NCI-H1092 (cell line): ENCODE measurements at regions not wholly inside any gene's neighbourhood (a gene's known extent, or its start where the extent isn't known, plus 50 kb on each side); places are given as distances from the start of the nearest gene placed in this dataset.
"Not testable (repeated sequence)": the region's sequence is repeated elsewhere in the genome, so short reads cannot be mapped to it uniquely, and the experiment has no call there.

Source experiments
- DNase-seq: peaks from one replicate; lab custom pipeline; 2025; lab: John Stamatoyannopoulos, UW

DNA sequence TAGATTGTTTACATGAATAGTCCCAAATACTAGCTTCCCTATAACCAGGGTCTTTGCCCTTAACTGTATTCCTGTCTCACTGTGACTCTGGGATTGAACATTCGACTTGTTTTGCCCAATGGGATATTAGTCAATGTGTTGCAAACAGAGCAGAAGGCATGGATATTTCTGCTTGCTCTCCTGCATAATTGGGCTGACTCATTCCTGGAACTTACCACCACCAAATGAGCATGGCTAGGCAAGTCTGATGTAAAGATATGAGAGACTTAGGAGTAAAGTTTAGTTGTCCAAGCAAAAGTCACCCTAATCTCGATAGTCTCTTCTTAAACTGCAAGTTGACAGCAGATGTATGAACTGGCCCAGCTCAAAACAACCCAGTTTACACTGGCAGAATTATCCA, 273.5 kb upstream of the CCNG1 start:
- DNase-seq = no peak

DNA sequence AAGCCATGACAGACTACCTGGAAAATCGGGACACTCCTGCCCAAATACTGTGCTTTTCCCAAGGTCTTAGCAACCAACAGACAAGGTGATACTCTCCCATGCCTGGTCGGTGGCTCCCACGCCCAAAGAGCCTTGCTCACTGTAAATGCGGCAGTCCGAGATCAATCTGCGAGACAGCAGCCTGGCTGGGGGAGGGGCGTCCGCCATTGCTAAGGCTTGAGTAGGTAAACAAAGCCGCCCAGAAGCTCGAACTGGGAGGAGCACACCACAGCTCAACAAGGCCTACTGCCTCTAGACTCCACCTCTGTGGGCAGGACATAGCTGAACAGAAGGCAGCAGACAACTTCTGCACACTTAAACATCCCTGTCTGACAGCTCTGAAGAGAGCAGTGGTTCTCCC, 272.1 kb upstream of the CCNG1 start:
- no peak for DNase-seq

DNA sequence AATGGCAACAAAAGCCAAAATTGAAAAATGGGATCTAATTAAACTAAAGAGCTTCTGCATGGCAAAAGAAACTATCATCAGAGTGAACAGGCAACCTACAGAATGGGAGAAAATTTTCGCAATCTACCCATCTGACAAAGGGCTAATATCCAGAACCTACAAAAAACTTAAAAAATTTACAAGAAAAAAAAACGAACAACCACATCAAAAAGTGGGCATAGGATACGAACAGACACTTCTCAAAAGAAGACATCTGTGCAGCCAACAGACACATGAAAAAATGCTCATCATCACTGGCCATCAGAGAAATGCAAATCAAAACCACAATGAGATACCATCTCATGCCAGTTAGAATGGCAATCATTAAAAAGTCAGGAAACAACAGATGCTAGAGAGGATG, 267.2 kb upstream of the CCNG1 start:
- not testable (repeated sequence) for DNase-seq

DNA sequence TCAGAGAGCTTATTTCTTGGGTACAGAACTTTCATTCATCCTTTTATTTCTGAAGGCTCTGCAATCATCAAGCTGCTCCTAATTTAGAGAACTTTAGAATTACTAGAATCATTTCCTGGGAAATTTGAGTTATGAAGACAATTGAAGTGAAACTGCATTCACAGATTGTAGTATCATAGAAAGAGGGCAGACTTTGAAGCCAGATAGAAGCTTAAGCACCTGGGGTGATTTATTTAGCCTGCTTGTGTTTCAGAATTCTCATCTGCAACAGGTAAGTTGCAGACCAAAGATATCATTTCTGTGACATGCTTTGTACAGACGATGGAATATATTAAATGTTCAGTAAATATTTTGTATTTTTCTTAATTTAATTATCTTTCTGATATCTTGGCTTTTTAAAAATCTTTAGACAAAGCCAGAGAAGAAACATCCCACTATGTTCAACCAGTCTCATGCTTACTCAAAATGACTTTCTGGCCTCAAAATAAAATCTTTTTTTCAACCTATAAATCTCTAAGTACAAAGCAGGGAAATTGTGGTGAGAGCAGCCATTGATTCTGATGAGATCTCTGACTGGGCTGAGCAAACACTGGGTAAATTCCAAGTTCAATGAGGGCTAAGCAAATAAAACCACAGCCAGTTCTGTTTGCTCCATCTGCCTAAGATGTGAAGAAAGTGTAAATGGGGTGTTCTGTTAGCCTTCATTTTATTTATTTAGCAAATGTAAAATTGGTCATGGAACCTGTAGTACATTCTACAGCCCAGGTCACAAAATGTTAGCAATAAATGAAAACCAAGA, 264.7 kb upstream of the CCNG1 start:
- peak; percentile 34 for DNase-seq

DNA sequence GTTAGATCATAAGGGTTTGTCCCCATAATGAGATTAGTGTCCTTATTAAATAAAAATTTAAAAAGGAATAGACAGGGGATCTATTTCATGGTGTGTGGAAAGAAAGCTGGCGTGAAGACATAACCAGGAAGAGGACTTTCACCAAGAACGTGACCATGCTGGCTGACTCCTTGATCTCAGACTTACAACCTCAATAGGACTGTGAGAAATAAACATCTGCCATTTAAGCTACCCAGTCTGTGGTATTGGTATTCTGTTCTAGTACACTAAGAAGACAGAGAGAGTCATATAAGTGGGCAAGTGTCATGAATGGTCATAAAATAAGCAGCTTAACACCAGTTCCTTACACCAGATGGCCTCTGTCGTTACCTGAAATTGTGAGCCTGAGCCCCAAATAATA, 259.4 kb upstream of the CCNG1 start:
- DNase-seq = no peak

DNA sequence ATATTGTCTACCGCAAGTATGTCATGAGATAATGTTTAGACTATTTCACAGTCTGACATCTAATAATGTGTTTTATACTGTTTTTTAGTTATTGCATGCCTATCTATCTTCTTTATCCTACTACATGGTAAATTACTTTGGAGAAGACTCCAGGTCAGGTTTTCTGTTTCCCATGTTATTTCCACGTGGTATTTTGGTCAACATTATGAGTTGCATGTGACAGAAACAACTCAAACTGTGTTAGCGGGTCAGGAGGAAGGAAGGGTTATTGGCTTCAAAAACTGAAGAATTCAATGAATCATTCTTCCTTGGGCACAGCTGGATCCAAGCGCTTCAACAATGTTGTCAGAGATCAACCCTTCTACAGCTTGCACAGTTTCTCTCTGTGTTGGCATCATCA, 252.1 kb upstream of the CCNG1 start:
- DNase-seq = no peak

DNA sequence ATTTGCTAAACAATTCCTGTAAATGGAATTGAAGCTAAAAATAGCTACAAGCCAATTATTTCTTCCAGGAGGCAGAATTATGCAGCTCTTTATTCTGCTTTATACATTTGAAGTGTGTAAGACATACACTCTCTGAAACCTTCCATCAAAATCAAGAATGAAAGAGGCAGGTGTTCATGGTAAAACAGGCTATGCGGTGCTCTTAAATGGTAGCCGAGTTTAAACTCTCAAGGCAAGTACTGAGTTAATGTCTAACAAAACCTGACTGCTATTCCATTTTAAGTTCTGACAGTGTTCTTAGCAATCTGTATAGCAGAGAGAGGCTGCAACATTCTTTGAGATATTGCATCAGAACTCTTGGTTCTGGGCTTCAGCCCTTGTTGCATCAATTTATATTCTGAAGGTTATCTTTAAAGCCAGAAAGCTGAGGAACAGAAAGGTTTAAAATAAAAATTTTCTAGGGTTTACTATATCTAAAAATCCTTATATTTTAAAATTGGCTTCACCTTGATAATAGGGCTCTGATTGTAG, 248.3 kb upstream of the CCNG1 start:
- DNase-seq = no peak

DNA sequence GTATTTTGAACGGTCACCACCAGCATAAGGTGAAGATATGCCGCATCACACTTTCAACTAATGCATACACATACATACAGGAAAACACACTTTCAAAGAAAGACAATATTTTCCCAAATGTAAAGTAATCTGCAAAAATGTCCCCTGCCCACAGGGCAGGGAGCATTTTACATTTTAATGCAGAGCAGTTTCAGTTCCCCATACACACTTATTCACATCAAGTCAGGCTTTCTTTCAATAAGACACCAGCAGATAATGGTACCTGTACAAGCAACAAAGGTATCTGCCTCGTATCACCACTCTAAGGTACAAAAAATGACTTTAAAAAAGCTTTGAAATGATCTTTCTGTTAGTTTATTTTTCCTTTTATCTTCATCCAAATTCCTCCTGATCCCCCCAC, 247.1 kb upstream of the CCNG1 start:
- no peak for DNase-seq

DNA sequence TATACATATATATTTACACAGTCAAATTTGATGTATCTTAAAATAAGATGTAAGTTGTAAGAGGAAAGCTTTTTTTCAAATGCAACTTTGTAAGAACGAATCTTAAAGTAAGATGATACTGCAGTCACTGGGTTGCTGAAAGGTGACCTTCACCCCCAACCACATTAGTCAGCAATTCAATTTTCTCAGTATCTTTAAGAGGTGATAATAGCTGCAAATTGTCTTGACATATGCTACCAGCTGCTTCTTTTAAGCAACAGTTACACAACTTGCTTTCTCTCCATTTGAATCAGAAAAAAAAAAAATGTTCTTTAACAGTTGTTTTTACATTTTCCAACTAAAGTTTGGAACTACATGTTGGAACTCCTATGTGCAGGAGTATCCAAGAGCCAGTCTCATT, 246.6 kb upstream of the CCNG1 start:
- no peak for DNase-seq

DNA sequence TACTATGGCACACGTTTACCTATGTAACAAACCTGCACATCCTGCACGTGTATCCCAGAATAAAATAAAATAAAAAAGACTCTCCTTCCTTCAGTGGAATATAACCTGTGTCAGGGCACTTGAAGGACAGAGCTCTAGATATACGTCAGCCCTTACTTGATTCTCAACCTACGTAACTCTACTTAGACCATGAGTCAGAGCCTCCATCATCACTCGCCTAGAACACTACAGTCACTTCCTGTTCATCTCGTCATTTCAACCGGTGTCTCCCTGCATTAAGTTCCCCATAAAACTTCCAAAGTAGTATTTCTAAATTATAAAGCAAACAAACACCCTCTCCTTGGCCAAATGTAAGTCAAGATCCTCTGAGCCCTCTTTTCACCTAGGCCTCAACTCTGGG, 243.5 kb upstream of the CCNG1 start:
- DNase-seq = no peak

DNA sequence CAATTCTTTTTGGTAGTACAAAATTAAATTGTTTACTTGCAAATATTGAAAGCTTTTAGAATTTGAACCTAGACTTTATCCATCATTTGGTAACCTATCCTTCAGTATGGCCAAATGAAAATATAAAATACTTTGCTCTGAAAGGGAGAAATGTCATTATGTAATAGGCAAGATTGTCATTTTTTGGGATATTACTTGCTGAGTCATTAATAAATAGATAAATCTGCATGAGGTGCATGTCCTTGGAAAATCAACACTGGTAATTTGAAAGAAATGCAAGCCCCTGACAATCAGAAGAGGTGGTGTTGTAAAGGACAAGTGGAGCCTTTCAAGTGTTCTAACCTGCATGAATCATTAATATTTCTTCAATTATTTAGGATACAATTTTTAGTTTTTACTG, 231.8 kb upstream of the CCNG1 start:
- no peak for DNase-seq

DNA sequence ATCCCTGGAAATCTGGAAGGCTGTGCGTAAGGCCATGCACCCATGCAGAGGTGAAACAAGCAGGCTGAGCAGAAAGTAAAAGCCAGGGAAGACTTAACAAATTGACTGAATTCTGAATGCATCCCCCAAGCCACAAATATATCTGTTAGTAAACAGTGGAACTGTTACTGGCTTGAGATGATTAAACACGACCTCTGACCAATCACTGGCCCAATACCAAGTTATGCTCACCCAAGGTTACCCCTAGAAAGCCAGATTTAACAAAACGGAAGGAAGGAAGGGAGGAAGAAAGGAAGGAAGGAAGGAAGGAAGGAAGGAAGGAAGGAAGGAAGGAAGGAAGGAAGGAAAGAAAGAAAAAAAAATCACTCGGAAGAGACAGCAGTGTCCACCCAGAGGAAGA, 215.8 kb upstream of the CCNG1 start:
- no peak for DNase-seq

DNA sequence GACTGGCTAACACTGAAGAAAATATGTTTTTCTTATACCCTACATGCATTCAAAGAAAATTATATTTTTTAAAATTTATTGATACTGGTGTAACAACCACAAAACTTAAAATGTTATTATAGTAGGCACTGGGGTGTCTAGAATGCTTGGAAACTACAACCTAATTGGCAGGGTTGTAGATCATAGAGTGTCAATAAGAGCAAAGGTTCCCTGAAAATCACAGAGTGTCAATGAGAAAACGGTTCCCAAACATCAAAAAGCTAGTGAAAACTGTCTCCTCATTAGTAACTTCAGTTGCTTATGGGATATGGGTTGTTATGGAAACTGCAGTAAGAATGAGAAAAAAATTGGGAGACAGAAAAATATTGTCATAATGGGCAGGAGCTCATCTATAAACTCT, 214.4 kb upstream of the CCNG1 start:
- no peak for DNase-seq

DNA sequence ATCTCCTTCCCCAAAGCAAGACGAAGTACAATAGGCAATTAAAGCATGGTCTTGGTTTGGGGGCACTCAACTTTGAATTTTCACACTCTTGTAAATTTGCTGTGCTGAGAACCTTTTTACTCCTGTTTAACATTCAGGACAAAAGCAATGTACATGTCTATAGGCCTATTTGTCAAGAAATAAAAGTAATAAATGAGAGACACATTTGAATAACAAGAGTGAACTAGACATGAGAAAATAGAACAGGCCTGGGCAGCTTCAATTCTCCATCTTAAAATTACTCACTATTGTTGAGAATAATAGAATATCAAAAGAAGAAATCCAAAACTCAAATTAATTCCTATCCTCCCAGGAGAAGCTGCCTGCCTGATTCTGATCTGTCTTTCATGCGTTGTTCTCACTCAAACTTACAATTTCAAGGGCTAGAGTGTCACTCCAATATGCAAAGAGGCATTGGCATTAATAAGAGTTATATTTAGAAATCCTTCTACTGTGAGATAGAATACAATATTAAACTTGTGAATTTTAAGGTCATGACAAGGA, 192.9 kb upstream of the CCNG1 start:
- no peak for DNase-seq

DNA sequence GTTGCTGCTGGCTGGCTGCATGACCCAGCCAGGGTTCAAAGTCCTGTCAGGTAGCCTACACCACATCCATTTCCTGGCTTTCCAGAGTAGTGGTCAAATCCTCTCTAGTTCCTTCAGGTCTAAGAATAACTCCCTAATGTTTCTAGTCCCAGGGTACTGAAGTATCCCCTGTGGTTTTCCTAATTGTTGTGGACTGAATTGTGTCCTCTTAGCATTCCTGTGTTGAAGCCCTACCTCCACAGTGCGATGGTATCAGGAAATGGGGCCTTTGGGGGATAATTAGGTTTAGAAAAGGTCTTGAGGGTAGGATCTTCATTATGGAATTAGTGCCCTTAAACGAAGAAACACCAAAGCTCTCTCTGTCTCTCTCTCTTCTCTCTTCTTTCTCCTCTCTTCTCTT, 191.8 kb upstream of the CCNG1 start:
- DNase-seq = no peak

DNA sequence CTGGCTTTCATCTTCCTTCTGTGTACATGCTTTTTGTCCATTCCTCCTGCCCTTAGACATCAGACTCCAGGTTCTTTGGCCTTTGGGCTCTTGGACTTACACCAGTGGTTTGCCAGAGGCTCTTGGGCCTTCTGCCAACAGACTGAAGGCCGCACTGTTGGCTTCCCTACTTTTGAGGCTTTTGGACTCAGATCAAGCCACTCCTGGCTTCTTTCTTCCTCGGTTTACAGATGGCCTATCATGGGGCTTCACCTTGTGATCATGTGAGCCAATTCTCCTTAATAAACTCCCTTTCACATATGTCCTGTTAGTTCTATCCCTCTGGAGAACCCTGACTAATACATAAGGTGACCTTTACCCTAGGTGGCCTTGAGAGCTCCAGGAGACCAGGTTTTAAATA, 189.1 kb upstream of the CCNG1 start:
- DNase-seq = no peak

DNA sequence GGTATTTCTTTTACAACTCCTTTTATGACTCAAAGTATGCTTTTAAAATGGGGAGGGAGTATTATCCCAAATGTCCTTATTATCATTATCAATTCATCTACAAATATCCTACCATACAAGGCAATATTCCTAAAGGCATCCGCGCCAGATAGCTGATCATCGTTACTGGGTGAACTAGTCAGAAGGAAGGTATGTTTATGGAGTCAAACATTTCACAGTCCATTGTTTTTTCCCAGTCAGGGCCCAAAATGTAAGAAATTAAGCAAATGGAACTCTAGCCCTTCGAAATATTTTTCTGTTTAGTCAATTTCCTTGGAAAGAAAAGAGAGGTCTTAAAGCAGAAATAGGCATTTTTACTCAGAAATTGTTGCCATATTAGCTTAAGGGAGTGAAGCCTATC, 188.5 kb upstream of the CCNG1 start:
- DNase-seq = no peak

DNA sequence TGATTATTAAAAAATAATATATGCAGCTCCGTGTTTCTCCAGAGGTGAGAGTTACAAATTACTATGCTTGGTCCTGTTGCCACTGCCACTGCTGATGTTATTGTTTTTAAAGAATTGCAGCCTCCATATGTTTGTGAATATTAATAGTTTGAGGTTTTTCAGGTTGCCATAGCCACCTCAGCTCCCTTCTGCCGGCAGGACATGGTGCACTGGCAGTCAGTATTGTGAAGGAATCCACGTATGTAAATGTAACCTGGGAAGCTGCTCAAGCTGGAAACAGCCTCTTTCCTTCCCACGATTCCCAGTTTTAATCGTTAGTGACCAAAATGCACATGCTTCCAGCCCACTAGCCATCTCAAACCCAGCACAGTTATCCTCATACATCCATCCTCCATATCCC, 184.4 kb upstream of the CCNG1 start:
- DNase-seq = no peak

DNA sequence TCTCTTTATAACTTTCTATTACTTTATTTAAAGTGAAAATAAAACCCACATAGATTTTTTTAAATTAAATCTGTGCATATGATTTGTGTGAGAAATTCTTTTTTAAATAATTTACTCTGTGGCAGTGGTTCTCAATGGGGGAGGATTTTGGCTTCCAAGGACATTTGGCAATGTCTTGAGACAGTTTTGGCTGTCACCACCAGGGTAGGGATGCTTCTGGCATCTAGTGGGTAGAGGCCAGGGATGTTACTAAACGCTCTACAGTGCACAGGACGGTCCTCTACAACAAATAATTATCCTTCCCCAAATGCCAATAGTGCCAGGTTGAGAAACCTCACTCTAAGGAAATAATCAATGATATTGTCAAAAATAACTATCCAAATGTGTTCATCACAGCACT, 177.9 kb upstream of the CCNG1 start:
- DNase-seq = no peak

DNA sequence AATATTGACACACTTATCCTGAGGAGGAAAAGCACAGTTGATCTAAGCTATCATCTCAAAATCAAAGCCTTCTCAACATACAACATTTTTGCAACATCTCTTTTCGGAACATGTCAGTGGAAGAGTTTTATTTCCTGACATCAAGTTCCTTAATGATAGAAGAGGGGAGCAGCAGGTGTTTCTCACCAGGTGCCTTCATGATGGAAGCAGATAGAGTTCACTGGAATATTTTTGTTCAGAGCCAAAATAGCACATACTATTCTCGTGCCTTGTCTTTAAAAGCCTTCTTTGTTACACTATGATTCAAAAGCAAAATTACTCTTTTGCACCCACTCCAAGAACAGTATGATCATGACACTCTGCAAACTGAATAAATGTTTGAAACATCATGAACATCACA, 176.9 kb upstream of the CCNG1 start:
- no peak for DNase-seq

DNA sequence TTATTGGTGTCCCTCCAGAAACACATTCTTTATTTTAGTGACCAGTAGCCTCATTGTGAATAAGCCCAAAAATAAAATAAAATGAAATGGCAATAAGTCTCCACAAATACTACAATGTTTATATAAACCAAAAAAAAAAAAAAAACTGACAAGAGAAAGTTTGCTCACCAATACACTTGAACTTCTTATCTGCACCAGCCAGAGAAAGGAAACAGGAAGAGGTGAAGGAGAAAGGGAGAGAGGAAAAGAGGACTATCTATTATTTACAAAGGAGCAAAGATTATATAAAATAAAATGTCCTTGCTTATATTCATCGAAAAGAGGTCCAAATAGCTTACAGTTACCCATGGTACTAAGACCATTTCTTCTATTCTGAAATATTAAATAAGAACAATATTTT, 176.4 kb upstream of the CCNG1 start:
- DNase-seq = no peak

DNA sequence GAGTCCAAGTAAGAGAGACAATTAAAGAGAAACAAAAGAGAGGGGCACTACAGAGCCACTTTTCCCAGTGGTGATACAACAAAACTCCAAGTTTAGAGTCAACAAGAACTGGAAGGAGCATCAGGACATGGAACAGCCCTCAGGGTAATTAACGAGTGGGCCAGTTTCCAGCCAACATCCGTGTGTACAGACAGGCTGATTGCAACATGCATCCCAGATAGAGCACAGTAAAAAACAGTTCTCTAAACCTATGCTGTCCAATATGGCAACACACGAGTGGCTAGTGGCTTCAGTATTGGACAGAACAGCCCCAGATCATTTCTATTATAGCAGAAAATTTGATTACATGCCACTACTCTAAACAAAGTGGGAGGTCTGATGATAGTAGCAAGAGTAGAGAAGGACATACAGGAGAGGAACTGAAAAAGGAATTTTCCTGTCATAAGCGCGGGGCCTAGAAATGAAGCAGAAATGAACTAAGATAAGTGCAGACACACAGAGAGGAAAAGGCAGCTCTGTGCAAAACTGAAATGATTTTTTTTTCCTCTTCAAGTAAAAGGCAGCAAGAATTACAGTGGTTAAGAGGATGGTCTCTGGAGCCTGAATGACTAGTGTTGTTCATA, 175.6 kb upstream of the CCNG1 start:
- DNase-seq = no peak

DNA sequence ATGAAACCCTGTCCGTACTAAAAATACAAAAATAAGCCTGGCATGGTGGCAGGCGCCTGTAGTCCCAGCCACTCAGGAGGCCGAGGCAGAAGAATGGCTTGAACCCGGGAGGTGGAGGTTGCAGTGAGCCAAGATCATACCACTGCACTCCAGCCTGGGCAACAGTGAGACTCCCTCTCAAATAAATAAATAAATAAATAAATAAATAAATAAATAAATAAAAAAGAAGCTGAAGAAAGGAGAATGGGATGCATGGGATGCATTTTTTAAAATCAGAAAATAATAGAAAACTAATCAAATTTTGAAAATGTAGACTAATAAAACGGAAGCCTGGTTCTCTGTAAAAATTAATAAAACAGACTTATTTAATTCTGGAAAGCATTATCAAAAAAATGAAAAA, 171.1 kb upstream of the CCNG1 start:
- DNase-seq = not testable (repeated sequence)

DNA sequence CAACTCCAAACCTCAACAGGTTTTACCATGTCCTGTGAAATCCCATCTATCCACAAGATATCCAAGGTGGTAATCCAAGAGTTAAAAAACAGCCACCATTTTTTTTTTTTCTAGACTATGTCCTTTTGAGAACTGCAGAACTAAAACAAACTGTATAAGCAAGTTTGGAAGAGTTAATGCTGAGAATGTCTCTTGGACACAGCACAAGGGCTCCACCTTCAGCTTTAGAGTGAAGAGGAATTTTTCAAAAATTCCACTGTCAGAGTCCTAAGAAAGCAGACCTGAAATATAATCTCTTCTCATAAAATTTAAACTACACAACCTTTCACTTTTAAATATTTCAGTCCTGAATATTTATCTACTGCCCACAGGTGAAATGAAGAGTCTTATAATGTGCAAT, 167.8 kb upstream of the CCNG1 start:
- peak; percentile 1 for DNase-seq
